ENCODE measurements at regions not wholly inside any gene's neighbourhood (a gene's known extent, or its start where the extent isn't known, plus 50 kb on each side); places are given as distances from the start of the nearest gene placed in this dataset.
"Not testable (repeated sequence)": the region's sequence is repeated elsewhere in the genome, so short reads cannot be mapped to it uniquely, and the experiment has no call there.

GRCh38 chr17:83009414-83010205, 69.8 kb upstream of the METRNL start:
- Mint-ChIP-seq H3K27ac (no peak overlapping the region), H3K27me3 (no peaks in the 10 kb centered on the region), H3K9me3 (no peaks in the 10 kb centered on the region), H3K4me3 (no peak overlapping the region), H3K4me1 (ENCODE audit: low read depth) (no peaks in the 10 kb centered on the region), H3K36me3 (ENCODE audit: low read depth) (peaks cover 13% of the 10 kb centered on the region)
- intact Hi-C loops (cut with micrococcal nuclease) = no loop called here
- DNase-seq = no peak
- ATAC-seq = no peak
- POLR2A ChIA-PET = no interaction called here
- no peak for TF ChIP-seq CTCF (IDR thresholded peaks at IDR 0.05)
- CTCF ChIA-PET = no interaction called here

- intact Hi-C loops (cut with micrococcal nuclease) = no loop called here
- no peaks in the 10 kb centered on the region for H3K27me3 Mint-ChIP-seq
- H3K4me1 Mint-ChIP-seq (ENCODE audit: low read depth) = no peaks in the 10 kb centered on the region
- H3K9me3 Mint-ChIP-seq = no peaks in the 10 kb centered on the region
- H3K27ac Mint-ChIP-seq = no peak overlapping the region
- H3K36me3 Mint-ChIP-seq (ENCODE audit: low read depth) = peaks cover 6% of the 10 kb centered on the region
- ATAC-seq (no peak), DNase-seq (no peak)
- ChIA-PET CTCF (interaction anchor here (0.9 kb wide), 1 partner anchor 93 kb away, joined by 4 read pairs; no protein-coding TSS in a partner anchor), POLR2A (no interaction called here)
- TF ChIP-seq CTCF (IDR thresholded peaks at IDR 0.05) = no peak
- H3K4me3 Mint-ChIP-seq = no peak overlapping the region
These were observed 68.9 kb upstream of the METRNL start for GRCh38 chr17:83010206-83011200.

- H3K36me3 Mint-ChIP-seq (ENCODE audit: low read depth); H3K27ac Mint-ChIP-seq; H3K4me3 Mint-ChIP-seq; H3K27me3 Mint-ChIP-seq; POLR2A ChIA-PET; H3K4me1 Mint-ChIP-seq (ENCODE audit: low read depth); H3K9me3 Mint-ChIP-seq; DNase-seq; intact Hi-C loops (cut with micrococcal nuclease); ATAC-seq: not testable (repeated sequence)
- CTCF ChIA-PET = interaction anchor here (0.9 kb wide), 1 partner anchor 94 kb away, joined by 4 read pairs; no protein-coding TSS in a partner anchor
These were observed 67.7 kb upstream of the METRNL start for GRCh38 chr17:83011676-83012075.

- no peak overlapping the region for H3K27ac Mint-ChIP-seq
These were observed 67.1 kb upstream of the METRNL start for GRCh38 chr17:83012200-83012785.

More at GRCh38 chr17:83012200-83012785, 67.1 kb upstream of the METRNL start:
- ATAC-seq (no peak), DNase-seq (no peak)
- Mint-ChIP-seq H3K27me3 (no peaks in the 10 kb centered on the region), H3K9me3 (no peaks in the 10 kb centered on the region), H3K4me1 (ENCODE audit: low read depth) (no peaks in the 10 kb centered on the region), H3K4me3 (no peak overlapping the region), H3K36me3 (ENCODE audit: low read depth) (peaks cover 2% of the 10 kb centered on the region)
- intact Hi-C loops (cut with micrococcal nuclease) = no loop called here
- TF ChIP-seq CTCF (IDR thresholded peaks at IDR 0.05) = no peak
- ChIA-PET POLR2A (no interaction called here), CTCF (no interaction called here)
